ENCODE measurements at regions not wholly inside any gene's neighbourhood (a gene's known extent, or its start where the extent isn't known, plus 50 kb on each side); places are given as distances from the start of the nearest gene placed in this dataset.

- Histone ChIP-seq H3K27ac (no peak overlapping the region), H3K9me3 (no peaks in the 10 kb centered on the region), H3K4me1 (no peaks in the 10 kb centered on the region), H3K27me3 (no peaks in the 10 kb centered on the region), H3K36me3 (no peaks in the 10 kb centered on the region), H3K4me3 (no peak overlapping the region)
- no peak for DNase-seq (ENCODE audit: low spot score in 2 of 2)
- intact Hi-C loops (cut with DNase I), result no loop called here
- no peak for TF ChIP-seq CTCF (IDR thresholded peaks at IDR 0.05)
These were observed 547.7 kb downstream of the EFNA5 start for GRCh38 chr5:107123014-107123413.

GRCh38 chr5:107121793-107122519 lies 548.8 kb downstream of the EFNA5 start:
- Histone ChIP-seq H3K9me3 (no peaks in the 10 kb centered on the region), H3K4me1 (no peaks in the 10 kb centered on the region), H3K27me3 (no peaks in the 10 kb centered on the region), H3K27ac (no peak overlapping the region), H3K4me3 (no peak overlapping the region), H3K36me3 (no peaks in the 10 kb centered on the region)
- DNase-seq (ENCODE audit: low spot score in 2 of 2), result no peak
- intact Hi-C loops (cut with DNase I), result no loop called here
- no peak for TF ChIP-seq CTCF (IDR thresholded peaks at IDR 0.05)

- no peaks in the 10 kb centered on the region for H3K9me3 ChIP-seq
- intact Hi-C loops (cut with DNase I), result no loop called here
- no peak overlapping the region for H3K27ac ChIP-seq
- H3K27me3 ChIP-seq, result no peaks in the 10 kb centered on the region
- no peak for DNase-seq (ENCODE audit: low spot score in 2 of 2)
- no peak overlapping the region for H3K4me3 ChIP-seq
- no peaks in the 10 kb centered on the region for H3K4me1 ChIP-seq
- no peak for TF ChIP-seq CTCF (IDR thresholded peaks at IDR 0.05)
- H3K36me3 ChIP-seq, result no peaks in the 10 kb centered on the region
These were observed 551.1 kb downstream of the EFNA5 start for GRCh38 chr5:107119656-107120055.

- Histone ChIP-seq H3K36me3 (no peaks in the 10 kb centered on the region), H3K4me1 (no peaks in the 10 kb centered on the region), H3K27me3 (no peaks in the 10 kb centered on the region), H3K9me3 (no peaks in the 10 kb centered on the region), H3K27ac (no peak overlapping the region), H3K4me3 (no peak overlapping the region)
- no peak for TF ChIP-seq CTCF (IDR thresholded peaks at IDR 0.05)
- intact Hi-C loops (cut with DNase I), result no loop called here
- no peak for DNase-seq (ENCODE audit: low spot score in 2 of 2)
These were observed 552.3 kb downstream of the EFNA5 start for GRCh38 chr5:107118184-107119019.

- H3K27me3 ChIP-seq, result no peaks in the 10 kb centered on the region
- H3K4me1 ChIP-seq, result peaks cover 0 to 12% of the 10 kb centered on the region in 2 donors
- H3K4me3 ChIP-seq, result no peak overlapping the region
- no peak for TF ChIP-seq CTCF (IDR thresholded peaks at IDR 0.05)
- no peak for DNase-seq (ENCODE audit: low spot score in 2 of 2)
- no peak overlapping the region for H3K27ac ChIP-seq
- no peaks in the 10 kb centered on the region for H3K36me3 ChIP-seq
- H3K9me3 ChIP-seq, result no peaks in the 10 kb centered on the region
- intact Hi-C loops (cut with DNase I), result no loop called here
These were observed 558.5 kb downstream of the EFNA5 start for GRCh38 chr5:107112216-107112615.

Data from ascending aorta (tissue), 2 donors.